Ovary (tissue), 3 donors: ENCODE measurements at regions not wholly inside any gene's neighbourhood (a gene's known extent, or its start where the extent isn't known, plus 50 kb on each side); places are given as distances from the start of the nearest gene placed in this dataset.

ENCODE experiments used
- CTCF ChIP-seq, 3 donors: fragments of 450-650 bp in 2 of 3; fragments of 200-600 bp in 1 of 3; IDR thresholded peaks; one replicate each; pipeline versions ENCODE4 v1.5.1 to v1.8.0; 2016 to 2022; ENCODE audit warnings: antibody characterized with exemption in 3 of 3, mild to moderate bottlenecking in 1 of 3
- EP300 ChIP-seq: sonication (generic); formaldehyde crosslinking; IDR thresholded peaks from one replicate; pipeline ENCODE4 v1.6.1; 2017; ENCODE audit warnings: antibody characterized with exemption
- POLR2A ChIP-seq: fragments of 450-650 bp; IDR thresholded peaks from one replicate; pipeline ENCODE4 v1.6.1; 2017; ENCODE audit warnings: antibody characterized with exemption, mild to moderate bottlenecking, moderate library complexity
- donor health status: DM: no; HTN: no; CAD: no.

DNA sequence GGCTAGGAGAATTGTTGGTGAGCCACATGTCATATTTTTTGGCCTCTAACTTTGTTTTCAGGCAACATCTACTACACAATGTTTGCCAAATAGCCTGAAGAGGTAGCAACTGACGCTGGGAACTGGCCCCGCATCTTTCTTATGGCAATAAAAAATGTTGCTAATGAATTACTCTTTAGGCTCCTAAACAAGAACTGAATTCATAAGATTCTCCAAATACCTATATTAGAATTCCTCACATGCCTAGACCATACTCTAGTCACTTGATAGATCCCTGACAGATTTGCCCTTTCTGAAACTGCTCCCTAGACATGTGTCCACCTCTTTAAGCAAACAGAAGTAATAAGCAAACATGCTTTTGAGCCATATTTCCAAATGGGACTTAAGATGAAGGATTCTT, 209.0 kb upstream of the ATXN7L3B start:
- no peak for TF ChIP-seq CTCF (IDR thresholded peaks at IDR 0.05)
- TF ChIP-seq POLR2A: no peak
- no peak for TF ChIP-seq EP300
